Liver (tissue), 8 donors: ENCODE measurements at regions not wholly inside any gene's neighbourhood (a gene's known extent, or its start where the extent isn't known, plus 50 kb on each side); places are given as distances from the start of the nearest gene placed in this dataset.

Experiments
- DNase-seq: peaks from one replicate; pipeline ENCODE4 v3.0.0-alpha.2; 2017; ENCODE audit warnings: low spot score
- H3K27ac ChIP-seq, 2 donors: one replicate each; pipeline ENCODE4 v1.7.0; 2013; ENCODE audit warnings: inconsistent platforms in 2 of 2, low read length in 2 of 2, control low read depth in 1 of 2, low read depth in 1 of 2, mild to moderate bottlenecking in 1 of 2
- H3K27me3 ChIP-seq, 4 donors: one replicate each; pipeline versions ENCODE4 v1.6.1 to v1.7.0; 2013; ENCODE audit warnings: low read length in 3 of 4, inconsistent platforms in 1 of 4, mild to moderate bottlenecking in 1 of 4, moderate library complexity in 1 of 4; ENCODE audit not compliant: control insufficient read depth in 4 of 4, insufficient read depth in 4 of 4
- H3K36me3 ChIP-seq, 4 donors: one replicate each; pipeline versions ENCODE4 v1.6.1 to v1.7.0; 2013; ENCODE audit warnings: low read length in 3 of 4, mild to moderate bottlenecking in 3 of 4, low read depth in 1 of 4, moderate library complexity in 1 of 4; ENCODE audit not compliant: control insufficient read depth in 4 of 4, insufficient read depth in 3 of 4
- H3K4me1 ChIP-seq, 4 donors: one replicate each; pipeline versions ENCODE4 v1.6.1 to v1.7.0; 2013; ENCODE audit warnings: low read length in 3 of 4, mild to moderate bottlenecking in 3 of 4, moderate library complexity in 1 of 4; ENCODE audit not compliant: control insufficient read depth in 4 of 4, insufficient read depth in 4 of 4
- H3K4me3 ChIP-seq, 3 donors: one replicate each; pipeline versions ENCODE4 v1.6.1 to v1.7.0; 2013; ENCODE audit warnings: low read length in 3 of 3, control low read depth in 1 of 3, low read depth in 1 of 3, mild to moderate bottlenecking in 1 of 3
- H3K9ac ChIP-seq, 2 donors: one replicate each; pipeline ENCODE4 v1.7.0; 2013; ENCODE audit warnings: low read length in 2 of 2, mild to moderate bottlenecking in 2 of 2, moderate library complexity in 2 of 2, control low read depth in 1 of 2, low read depth in 1 of 2
- H3K9me3 ChIP-seq, 4 donors: one replicate each; pipeline versions ENCODE4 v1.6.1 to v1.7.0; 2013; ENCODE audit warnings: low read length in 3 of 4; ENCODE audit not compliant: control insufficient read depth in 4 of 4
- ATF3 ChIP-seq: IDR thresholded peaks from 2 replicates; pipeline ENCODE4 v1.6.1; 2016; ENCODE audit warnings: antibody characterized with exemption
- CTCF ChIP-seq: fragments of 150-350 bp; IDR thresholded peaks from 2 replicates; pipeline ENCODE4 v1.5.1; 2017; ENCODE audit warnings: improper control_type of control experiment, low read depth, low read length; ENCODE audit not compliant: missing input control
- EGR1 ChIP-seq, 2 donors: IDR thresholded peaks; 2 replicates each; pipeline ENCODE4 v1.6.1; 2016 to 2018; ENCODE audit warnings: antibody characterized with exemption in 2 of 2, low read depth in 2 of 2
- FOXA1 ChIP-seq: IDR thresholded peaks from 2 replicates; pipeline ENCODE4 v1.6.1; 2016; ENCODE audit warnings: antibody characterized with exemption
- FOXA2 ChIP-seq: IDR thresholded peaks from 2 replicates; pipeline ENCODE4 v1.6.1; 2016; ENCODE audit warnings: antibody characterized with exemption
- GABPA ChIP-seq, 2 donors: IDR thresholded peaks in 1 of 2; conservative IDR thresholded peaks in 1 of 2; 2 replicates each; pipeline ENCODE4 v1.6.1; 2016; ENCODE audit warnings: antibody characterized with exemption in 2 of 2, mild to moderate bottlenecking in 1 of 2, moderate library complexity in 1 of 2
- HNF4A ChIP-seq, 2 donors: conservative IDR thresholded peaks; 2 replicates each; pipeline ENCODE4 v1.6.1; 2016; ENCODE audit warnings: antibody characterized with exemption in 2 of 2, mild to moderate bottlenecking in 2 of 2
- HNF4G ChIP-seq: IDR thresholded peaks from 2 replicates; pipeline ENCODE4 v1.6.1; 2016; ENCODE audit warnings: antibody characterized with exemption
- JUND ChIP-seq, 2 donors: IDR thresholded peaks; 2 replicates each; pipeline ENCODE4 v1.6.1; 2016; ENCODE audit warnings: antibody characterized with exemption in 2 of 2
- MAX ChIP-seq: IDR thresholded peaks from 2 replicates; pipeline ENCODE4 v1.6.1; 2016; ENCODE audit warnings: antibody characterized with exemption
- NR2F2 ChIP-seq: IDR thresholded peaks from 2 replicates; pipeline ENCODE4 v1.6.1; 2016; ENCODE audit warnings: antibody characterized with exemption
- RAD21 ChIP-seq, 2 donors: IDR thresholded peaks; 2 replicates each; pipeline ENCODE4 v1.6.1; 2016; ENCODE audit warnings: antibody characterized with exemption in 2 of 2, mild to moderate bottlenecking in 2 of 2
- REST ChIP-seq: IDR thresholded peaks from 2 replicates; pipeline ENCODE4 v1.6.1; 2016; ENCODE audit warnings: antibody characterized with exemption, mild to moderate bottlenecking
- RXRA ChIP-seq, 2 donors: IDR thresholded peaks; 2 replicates each; pipeline ENCODE4 v1.6.1; 2017 to 2018; ENCODE audit warnings: antibody characterized with exemption in 2 of 2, mild to moderate bottlenecking in 1 of 2
- SP1 ChIP-seq: IDR thresholded peaks from 2 replicates; pipeline ENCODE4 v1.6.1; 2018; ENCODE audit warnings: antibody characterized with exemption, mild to moderate bottlenecking
- YY1 ChIP-seq: IDR thresholded peaks from 2 replicates; pipeline ENCODE4 v1.6.1; 2016; ENCODE audit warnings: antibody characterized with exemption, mild to moderate bottlenecking
- ZBTB33 ChIP-seq: IDR thresholded peaks from 2 replicates; pipeline ENCODE4 v1.6.1; 2016; ENCODE audit warnings: antibody characterized with exemption
- WGBS: extraction: QIAGEN DNeasy Blood & Tissue Kit; methylation state at CpG from one replicate; pipeline ENCODE4 v1.1.7; 2013; 5-methylcytosine and 5-hydroxymethylcytosine counted together
- donor health status: healthy.
- donor health status: healthy.
- donor health status: healthy.
- donor health status: healthy.
- donor health status: healthy.

- Histone ChIP-seq H3K36me3 (no peaks in the 10 kb centered on the region), H3K4me3 (no peak overlapping the region), H3K4me1 (no peaks in the 10 kb centered on the region), H3K27me3 (peaks cover 0 to 3% (median 1%) of the 10 kb centered on the region in 4 donors), H3K27ac (no peak overlapping the region), H3K9ac (no peak overlapping the region), H3K9me3 (peaks cover 0 to 7% (median under 1%) of the 10 kb centered on the region in 4 donors)
- WGBS = 85% methylated on average over 5 of the region's 5 CpGs
- no peak for DNase-seq
- TF ChIP-seq YY1 (no peak), SP1 (no peak), CTCF (no peak), JUND (IDR thresholded peaks at IDR 0.05) (no peak), NR2F2 (no peak), HNF4G (no peak), GABPA (IDR thresholded peaks at IDR 0.05 in 1 of 2, conservative IDR thresholded peaks at IDR 0.05 in 1 of 2) (no peak), FOXA2 (no peak), REST (no peak), HNF4A (conservative IDR thresholded peaks at IDR 0.05) (no peak), MAX (no peak), ATF3 (no peak), RXRA (IDR thresholded peaks at IDR 0.05) (no peak), ZBTB33 (no peak)
Measured at GRCh38 chr7:84603545-84603944, 409.0 kb upstream of the SEMA3A start.

GRCh38 chr7:84595026-84595425, 400.4 kb upstream of the SEMA3A start:
- H3K4me3 ChIP-seq = no peak overlapping the region
- no peak for DNase-seq
- H3K4me1 ChIP-seq = no peaks in the 10 kb centered on the region

More at GRCh38 chr7:84595026-84595425, 400.4 kb upstream of the SEMA3A start:
- no peaks in the 10 kb centered on the region for H3K9me3 ChIP-seq
- 72% methylated on average over 4 of the region's 4 CpGs for WGBS
- TF ChIP-seq JUND (IDR thresholded peaks at IDR 0.05) (no peak), GABPA (IDR thresholded peaks at IDR 0.05 in 1 of 2, conservative IDR thresholded peaks at IDR 0.05 in 1 of 2) (no peak), REST (no peak), MAX (no peak), NR2F2 (no peak), ATF3 (no peak), SP1 (no peak), EGR1 (IDR thresholded peaks at IDR 0.05; ENCODE audit: low read depth in 2 of 2) (no peak), RAD21 (IDR thresholded peaks at IDR 0.05) (no peak), FOXA1 (no peak), ZBTB33 (no peak)
- H3K36me3 ChIP-seq = no peaks in the 10 kb centered on the region
- H3K27me3 ChIP-seq = peaks cover 0 to 2% (median 0%) of the 10 kb centered on the region in 4 donors
- no peak overlapping the region for H3K27ac ChIP-seq
- no peak overlapping the region for H3K9ac ChIP-seq
